ENCODE measurements at regions not wholly inside any gene's neighbourhood (a gene's known extent, or its start where the extent isn't known, plus 50 kb on each side); places are given as distances from the start of the nearest gene placed in this dataset.

DNA sequence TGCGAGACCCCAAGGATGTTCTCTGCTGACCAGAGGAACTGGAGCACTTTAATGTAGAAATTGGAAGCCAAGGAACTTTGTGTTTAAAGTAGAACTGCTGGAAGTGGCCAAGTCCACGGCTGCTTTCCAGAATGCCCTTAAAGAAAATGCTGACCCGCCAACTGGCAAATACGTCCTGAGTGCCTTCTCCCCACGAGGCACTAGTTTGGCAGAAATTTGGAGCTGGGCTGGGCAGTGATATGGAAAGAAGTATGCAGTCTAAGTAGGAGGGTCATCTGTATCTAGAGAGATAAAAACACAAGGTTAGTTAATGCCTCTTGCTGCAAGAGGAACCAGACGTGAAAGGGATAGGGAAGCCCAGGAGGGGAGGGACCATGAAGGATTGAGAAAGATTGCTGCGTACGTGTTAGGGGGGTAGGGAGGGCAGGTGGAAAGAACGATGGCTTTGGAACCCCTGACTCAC is 59.3 kb upstream of the RFX8 start:
- BruUV-seq (replicated peaks), result no TSS peak
- POLR2A ChIA-PET (ENCODE audit: low non-redundant PET), result no interaction called here
- no peak for DNase-seq (ENCODE audit: low spot score)
- H3K27ac ChIP-seq (ENCODE audit: low read depth, low read length, poor library complexity, severe bottlenecking), result no peak overlapping the region
- H3K27me3 ChIP-seq (replicated peaks; ENCODE audit: insufficient read depth, low read depth, low read length, poor library complexity), result no peaks in the 10 kb centered on the region
- CTCF ChIA-PET, result no interaction called here
- H3K9me3 ChIP-seq (ENCODE audit: low read depth, low read length, poor library complexity, severe bottlenecking), result no peaks in the 10 kb centered on the region
- H3K4me3 ChIP-seq (ENCODE audit: low read depth, low read length, poor library complexity, severe bottlenecking), result no peak overlapping the region
- TF ChIP-seq EZH2 (IDR thresholded peaks at IDR 0.05; ENCODE audit: borderline replicate concordance, low read depth, low read length, poor library complexity, severe bottlenecking), result no peak
- H3K4me1 ChIP-seq (ENCODE audit: insufficient read depth, low read length, poor library complexity, severe bottlenecking), result no peaks in the 10 kb centered on the region
- no peaks in the 10 kb centered on the region for H3K36me3 ChIP-seq (ENCODE audit: insufficient read depth, low read length, poor library complexity, severe bottlenecking)
- intact Hi-C loops (cut with micrococcal nuclease; ENCODE audit: unreplicated experiment), result no loop called here

- H3K27ac ChIP-seq (ENCODE audit: low read depth, low read length, poor library complexity, severe bottlenecking), result no peak overlapping the region
- H3K36me3 ChIP-seq (ENCODE audit: insufficient read depth, low read length, poor library complexity, severe bottlenecking), result no peaks in the 10 kb centered on the region
- ChIA-PET CTCF (no interaction called here), POLR2A (ENCODE audit: low non-redundant PET) (no interaction called here)
- H3K27me3 ChIP-seq (replicated peaks; ENCODE audit: insufficient read depth, low read depth, low read length, poor library complexity), result no peaks in the 10 kb centered on the region
- no peaks in the 10 kb centered on the region for H3K9me3 ChIP-seq (ENCODE audit: low read depth, low read length, poor library complexity, severe bottlenecking)
- no TSS peak for BruUV-seq (replicated peaks)
- H3K4me3 ChIP-seq (ENCODE audit: low read depth, low read length, poor library complexity, severe bottlenecking), result no peak overlapping the region
- intact Hi-C loops (cut with micrococcal nuclease; ENCODE audit: unreplicated experiment), result no loop called here
- peak; percentile 25 for DNase-seq (ENCODE audit: low spot score)
- H3K4me1 ChIP-seq (ENCODE audit: insufficient read depth, low read length, poor library complexity, severe bottlenecking), result no peaks in the 10 kb centered on the region
- TF ChIP-seq CTCF (conservative IDR thresholded peaks at IDR 0.05; ENCODE audit: low read depth, low read length), result no peak
- no peak for TF ChIP-seq EZH2 (IDR thresholded peaks at IDR 0.05; ENCODE audit: borderline replicate concordance, low read depth, low read length, poor library complexity, severe bottlenecking)
These were observed 58.7 kb upstream of the RFX8 start for GRCh38 chr2:101533561-101534148.

DNA sequence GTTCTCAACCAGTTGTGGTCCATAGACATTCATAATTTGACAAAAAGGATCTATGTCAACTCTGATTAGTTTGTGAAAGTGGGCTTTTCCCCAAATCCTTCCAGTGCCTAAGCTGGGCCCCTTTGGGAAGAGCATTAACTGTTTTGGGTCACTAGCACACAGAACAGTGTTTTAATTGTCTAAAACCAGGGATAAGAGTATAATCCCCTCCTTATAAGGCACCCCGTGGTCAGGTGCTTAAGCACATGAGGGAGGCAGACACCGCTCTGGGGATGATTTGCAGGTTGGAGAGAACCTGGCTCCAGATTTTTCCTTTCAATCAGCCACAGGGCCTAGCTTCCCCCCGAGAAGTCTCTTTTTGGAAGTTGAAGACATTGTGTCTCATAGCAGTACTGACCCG is 53.6 kb upstream of the RFX8 start:
- BruUV-seq (replicated peaks), result no TSS peak
- no peak for TF ChIP-seq EZH2 (IDR thresholded peaks at IDR 0.05; ENCODE audit: borderline replicate concordance, low read depth, low read length, poor library complexity, severe bottlenecking)
- no peak for TF ChIP-seq CTCF (conservative IDR thresholded peaks at IDR 0.05; ENCODE audit: low read depth, low read length)
- H3K27ac ChIP-seq (ENCODE audit: low read depth, low read length, poor library complexity, severe bottlenecking), result no peak overlapping the region
- no peak overlapping the region for H3K4me3 ChIP-seq (ENCODE audit: low read depth, low read length, poor library complexity, severe bottlenecking)
- no peak for DNase-seq (ENCODE audit: low spot score)
- no peaks in the 10 kb centered on the region for H3K9me3 ChIP-seq (ENCODE audit: low read depth, low read length, poor library complexity, severe bottlenecking)
- H3K36me3 ChIP-seq (ENCODE audit: insufficient read depth, low read length, poor library complexity, severe bottlenecking), result no peaks in the 10 kb centered on the region
- ChIA-PET CTCF (no interaction called here), POLR2A (ENCODE audit: low non-redundant PET) (no interaction called here)
- no peaks in the 10 kb centered on the region for H3K4me1 ChIP-seq (ENCODE audit: insufficient read depth, low read length, poor library complexity, severe bottlenecking)
- intact Hi-C loops (cut with micrococcal nuclease; ENCODE audit: unreplicated experiment), result no loop called here
- no peaks in the 10 kb centered on the region for H3K27me3 ChIP-seq (replicated peaks; ENCODE audit: insufficient read depth, low read depth, low read length, poor library complexity)

DNA sequence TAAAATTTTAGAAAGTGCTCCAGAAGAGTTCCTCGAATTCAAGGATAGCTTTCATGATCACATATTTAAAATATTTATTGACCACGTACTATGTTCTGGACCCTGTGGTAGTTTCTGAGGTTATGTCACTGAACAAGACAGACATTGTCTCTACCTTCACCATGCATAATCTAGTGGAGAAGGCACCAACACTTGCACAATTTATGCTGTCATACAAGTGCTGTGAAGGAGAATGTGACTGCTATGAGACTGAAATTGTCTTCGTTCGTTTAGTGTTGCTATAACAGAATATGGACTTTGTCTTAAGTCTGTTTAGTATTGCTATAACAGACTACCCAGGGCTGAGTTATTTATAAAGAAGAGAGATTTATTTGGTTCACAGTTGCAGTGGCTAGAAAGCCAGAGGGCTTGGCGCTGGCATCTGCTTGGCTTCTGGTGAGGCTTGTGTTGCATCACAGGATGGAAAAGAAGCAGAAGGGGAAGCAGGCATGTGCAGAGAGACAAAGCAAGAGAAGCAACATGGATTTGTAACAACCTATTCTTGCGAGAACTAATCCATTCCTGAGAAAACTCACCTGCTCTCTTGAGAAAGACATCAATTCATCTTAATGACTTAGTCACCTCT is 50.0 kb upstream of the RFX8 start:
- Histone ChIP-seq H3K9me3 (ENCODE audit: low read depth, low read length, poor library complexity, severe bottlenecking) (no peaks in the 10 kb centered on the region), H3K27me3 (replicated peaks; ENCODE audit: insufficient read depth, low read depth, low read length, poor library complexity) (no peaks in the 10 kb centered on the region), H3K4me1 (ENCODE audit: insufficient read depth, low read length, poor library complexity, severe bottlenecking) (no peaks in the 10 kb centered on the region), H3K36me3 (ENCODE audit: insufficient read depth, low read length, poor library complexity, severe bottlenecking) (no peaks in the 10 kb centered on the region), H3K4me3 (ENCODE audit: low read depth, low read length, poor library complexity, severe bottlenecking) (no peak overlapping the region), H3K27ac (ENCODE audit: low read depth, low read length, poor library complexity, severe bottlenecking) (no peak overlapping the region)
- intact Hi-C loops (cut with micrococcal nuclease; ENCODE audit: unreplicated experiment), result no loop called here
- no TSS peak for BruUV-seq (replicated peaks)
- TF ChIP-seq EZH2 (IDR thresholded peaks at IDR 0.05; ENCODE audit: borderline replicate concordance, low read depth, low read length, poor library complexity, severe bottlenecking) (no peak), CTCF (conservative IDR thresholded peaks at IDR 0.05; ENCODE audit: low read depth, low read length) (no peak)
- CTCF ChIA-PET, result no interaction called here
- POLR2A ChIA-PET (ENCODE audit: low non-redundant PET), result no interaction called here
- DNase-seq (ENCODE audit: low spot score), result no peak
